HL-60 (cell line): ENCODE measurements at regions not wholly inside any gene's neighbourhood (a gene's known extent, or its start where the extent isn't known, plus 50 kb on each side); places are given as distances from the start of the nearest gene placed in this dataset.
"Not testable (repeated sequence)": the region's sequence is repeated elsewhere in the genome, so short reads cannot be mapped to it uniquely, and the experiment has no call there.

Experiments used
- DNase-seq, 2 experiments: peaks; one replicate each; pipeline ENCODE4 v3.0.0-alpha.2; 2010 to 2020; ENCODE audit warnings: low read depth in 1 of 2, low spot score in 1 of 2
- H3K27ac ChIP-seq: fragments of 250-450 bp; sonication (Bioruptor Pico); replicated peaks from 2 replicates; pipeline ENCODE4 v1.5.1; 2020; ENCODE audit warnings: mild to moderate bottlenecking, moderate library complexity
- H3K27me3 ChIP-seq: fragments of 250-450 bp; sonication (Bioruptor Pico); 2 replicates; pipeline ENCODE4 v1.5.1; 2021; ENCODE audit warnings: mild to moderate bottlenecking, moderate library complexity; ENCODE audit not compliant: insufficient read depth, poor library complexity, severe bottlenecking
- H3K4me3 ChIP-seq: replicated peaks from 2 replicates; pipeline ENCODE4 v1.5.1; 2011; ENCODE audit warnings: mild to moderate bottlenecking, control low read depth, low read length; ENCODE audit not compliant: insufficient read depth
- CTCF ChIP-seq: IDR thresholded peaks from one replicate; pipeline ENCODE4 v1.5.1; 2011; ENCODE audit warnings: low read length, control low read depth, inconsistent platforms; ENCODE audit not compliant: insufficient read depth
- GABPA ChIP-seq: IDR thresholded peaks from 2 replicates; pipeline ENCODE4 v1.6.1; 2012; ENCODE audit warnings: low read depth
- POLR2AphosphoS5 ChIP-seq: IDR thresholded peaks from 2 replicates; pipeline ENCODE4 v1.6.1; 2012; ENCODE audit warnings: low read depth
- SPI1 ChIP-seq: IDR thresholded peaks from 2 replicates; pipeline ENCODE4 v1.6.1; 2012; ENCODE audit warnings: low read depth, mild to moderate bottlenecking, borderline replicate concordance
- TF ChIP-seq, protein P1 (sequence below): IDR thresholded peaks from 2 replicates; pipeline ENCODE4 v1.6.1; 2012; ENCODE audit warnings: low read depth; ENCODE audit not compliant: insufficient replicate concordance

GRCh38 chr2:209181984-209182383, 241.9 kb upstream of the MAP2 start:
- H3K27me3 ChIP-seq: no peaks in the 10 kb centered on the region
- no peak overlapping the region for H3K4me3 ChIP-seq
- no peak for TF ChIP-seq POLR2AphosphoS5
- TF ChIP-seq, protein P1, sequence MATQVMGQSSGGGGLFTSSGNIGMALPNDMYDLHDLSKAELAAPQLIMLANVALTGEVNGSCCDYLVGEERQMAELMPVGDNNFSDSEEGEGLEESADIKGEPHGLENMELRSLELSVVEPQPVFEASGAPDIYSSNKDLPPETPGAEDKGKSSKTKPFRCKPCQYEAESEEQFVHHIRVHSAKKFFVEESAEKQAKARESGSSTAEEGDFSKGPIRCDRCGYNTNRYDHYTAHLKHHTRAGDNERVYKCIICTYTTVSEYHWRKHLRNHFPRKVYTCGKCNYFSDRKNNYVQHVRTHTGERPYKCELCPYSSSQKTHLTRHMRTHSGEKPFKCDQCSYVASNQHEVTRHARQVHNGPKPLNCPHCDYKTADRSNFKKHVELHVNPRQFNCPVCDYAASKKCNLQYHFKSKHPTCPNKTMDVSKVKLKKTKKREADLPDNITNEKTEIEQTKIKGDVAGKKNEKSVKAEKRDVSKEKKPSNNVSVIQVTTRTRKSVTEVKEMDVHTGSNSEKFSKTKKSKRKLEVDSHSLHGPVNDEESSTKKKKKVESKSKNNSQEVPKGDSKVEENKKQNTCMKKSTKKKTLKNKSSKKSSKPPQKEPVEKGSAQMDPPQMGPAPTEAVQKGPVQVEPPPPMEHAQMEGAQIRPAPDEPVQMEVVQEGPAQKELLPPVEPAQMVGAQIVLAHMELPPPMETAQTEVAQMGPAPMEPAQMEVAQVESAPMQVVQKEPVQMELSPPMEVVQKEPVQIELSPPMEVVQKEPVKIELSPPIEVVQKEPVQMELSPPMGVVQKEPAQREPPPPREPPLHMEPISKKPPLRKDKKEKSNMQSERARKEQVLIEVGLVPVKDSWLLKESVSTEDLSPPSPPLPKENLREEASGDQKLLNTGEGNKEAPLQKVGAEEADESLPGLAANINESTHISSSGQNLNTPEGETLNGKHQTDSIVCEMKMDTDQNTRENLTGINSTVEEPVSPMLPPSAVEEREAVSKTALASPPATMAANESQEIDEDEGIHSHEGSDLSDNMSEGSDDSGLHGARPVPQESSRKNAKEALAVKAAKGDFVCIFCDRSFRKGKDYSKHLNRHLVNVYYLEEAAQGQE: no peak
- no peak for TF ChIP-seq GABPA
- TF ChIP-seq SPI1: no peak
- TF ChIP-seq CTCF: no peak
- H3K27ac ChIP-seq: no peak overlapping the region
- DNase-seq: no peak

- not testable (repeated sequence) for H3K27ac ChIP-seq, H3K4me3 ChIP-seq, DNase-seq, H3K27me3 ChIP-seq
These were observed 237.0 kb upstream of the MAP2 start for GRCh38 chr2:209186886-209187285.

DNA sequence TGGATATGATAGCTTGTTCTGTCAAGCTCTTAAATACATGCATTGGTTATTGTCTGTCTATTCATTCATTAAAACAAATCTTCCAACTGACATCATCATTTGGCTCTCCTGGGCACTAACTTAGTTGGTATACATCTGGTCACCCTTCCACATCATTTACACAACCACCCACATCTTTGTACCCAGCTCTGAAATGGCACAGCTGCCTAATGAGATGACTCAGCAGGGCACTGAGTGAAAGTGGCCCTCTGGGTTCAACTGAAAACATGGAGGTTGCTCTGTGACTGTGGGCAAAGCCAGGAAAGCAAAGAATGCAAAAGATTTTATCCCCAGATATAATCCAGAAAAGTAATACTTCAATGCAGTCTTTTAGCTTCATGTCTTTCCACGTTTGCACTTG, 234.0 kb upstream of the MAP2 start:
- Histone ChIP-seq H3K4me3 (no peak overlapping the region), H3K27me3 (no peaks in the 10 kb centered on the region), H3K27ac (no peak overlapping the region)
- no peak for DNase-seq
- no peak for TF ChIP-seq SPI1
- no peak for TF ChIP-seq GABPA
- TF ChIP-seq, protein P1: no peak
- TF ChIP-seq CTCF: no peak
- TF ChIP-seq POLR2AphosphoS5: no peak

GRCh38 chr2:209191139-209191538, 232.7 kb upstream of the MAP2 start:
- H3K27ac ChIP-seq: no peak overlapping the region
- TF ChIP-seq SPI1: no peak
- TF ChIP-seq GABPA: no peak
- TF ChIP-seq POLR2AphosphoS5: no peak
- TF ChIP-seq CTCF: no peak
- TF ChIP-seq, protein P1: no peak
- H3K27me3 ChIP-seq: no peaks in the 10 kb centered on the region
- DNase-seq: no peak
- no peak overlapping the region for H3K4me3 ChIP-seq
